ENCODE measurements at regions not wholly inside any gene's neighbourhood (a gene's known extent, or its start where the extent isn't known, plus 50 kb on each side); places are given as distances from the start of the nearest gene placed in this dataset.

GRCh38 chr10:9275861-9276260 is 1221.4 kb downstream of the GATA3 start:
- no peak overlapping the region for H3K9ac ChIP-seq (ENCODE audit: low read length)
- no peak overlapping the region for H4K8ac ChIP-seq (ENCODE audit: low read depth, low read length)
- no peak overlapping the region for H3K27ac ChIP-seq (ENCODE audit: low read depth, low read length)
- no peaks in the 10 kb centered on the region for H3K4me1 ChIP-seq (ENCODE audit: control insufficient read depth in 1 of 2, insufficient read depth in 2 of 2, low read length in 2 of 2)
- no peak overlapping the region for H2AFZ ChIP-seq (ENCODE audit: insufficient read depth, low read length, poor library complexity)
- H3K18ac ChIP-seq (ENCODE audit: low read length), result no peak overlapping the region
- no peak overlapping the region for H3K23ac ChIP-seq (ENCODE audit: low read length)
- no peak overlapping the region for H2BK5ac ChIP-seq (ENCODE audit: low read depth, low read length, poor library complexity)
- no peak overlapping the region for H3K4me2 ChIP-seq (ENCODE audit: low read length)
- no peak overlapping the region for H2BK120ac ChIP-seq (ENCODE audit: insufficient read depth, low read length, poor library complexity)
- H2BK12ac ChIP-seq (ENCODE audit: low read length), result no peak overlapping the region
- no peak for DNase-seq
- H3K27me3 ChIP-seq (ENCODE audit: insufficient read depth, low read length), result no peaks in the 10 kb centered on the region
- no peak overlapping the region for H3K14ac ChIP-seq (ENCODE audit: low read length)
- H4K12ac ChIP-seq (ENCODE audit: low read depth, low read length), result no peak overlapping the region
- H2AK5ac ChIP-seq (ENCODE audit: low read length), result no peak overlapping the region
- peaks cover 2% of the 10 kb centered on the region for H3K9me3 ChIP-seq (ENCODE audit: insufficient read depth, low read depth, low read length)
- H3K4me3 ChIP-seq (ENCODE audit: low read depth, low read length), result no peak overlapping the region
- no peaks in the 10 kb centered on the region for H3K36me3 ChIP-seq (ENCODE audit: control insufficient read depth in 1 of 2, insufficient read depth in 2 of 2, low read length in 2 of 2)
- no peaks in the 10 kb centered on the region for H3K79me1 ChIP-seq (ENCODE audit: low read length)
- H3K79me2 ChIP-seq (ENCODE audit: control insufficient read depth, insufficient read depth, low read length, poor library complexity), result no peaks in the 10 kb centered on the region
- no peak overlapping the region for H3K4ac ChIP-seq (ENCODE audit: low read depth, low read length)
- no peak overlapping the region for H4K91ac ChIP-seq (ENCODE audit: low read depth, low read length)
- WGBS (ENCODE audit: extremely low coverage, insufficient coverage, insufficient read length), result no CpG with 5 or more reads among the region's 2 CpGs

- Histone ChIP-seq H4K8ac (ENCODE audit: low read depth, low read length) (no peak overlapping the region), H3K79me2 (ENCODE audit: control insufficient read depth, insufficient read depth, low read length, poor library complexity) (no peaks in the 10 kb centered on the region), H2AK5ac (ENCODE audit: low read length) (no peak overlapping the region), H3K4me2 (ENCODE audit: low read length) (no peak overlapping the region), H3K23ac (ENCODE audit: low read length) (no peak overlapping the region), H3K4ac (ENCODE audit: low read depth, low read length) (no peak overlapping the region), H2BK12ac (ENCODE audit: low read length) (no peak overlapping the region), H3K14ac (ENCODE audit: low read length) (no peak overlapping the region), H4K12ac (ENCODE audit: low read depth, low read length) (no peak overlapping the region), H2AFZ (ENCODE audit: insufficient read depth, low read length, poor library complexity) (no peak overlapping the region), H3K4me1 (ENCODE audit: control insufficient read depth in 1 of 2, insufficient read depth in 2 of 2, low read length in 2 of 2) (no peaks in the 10 kb centered on the region), H3K27ac (ENCODE audit: low read depth, low read length) (no peak overlapping the region), H2BK120ac (ENCODE audit: insufficient read depth, low read length, poor library complexity) (no peak overlapping the region), H4K91ac (ENCODE audit: low read depth, low read length) (no peak overlapping the region), H3K18ac (ENCODE audit: low read length) (no peak overlapping the region), H3K79me1 (ENCODE audit: low read length) (no peaks in the 10 kb centered on the region), H3K4me3 (ENCODE audit: low read depth, low read length) (no peak overlapping the region), H3K9me3 (ENCODE audit: insufficient read depth, low read depth, low read length) (no peaks in the 10 kb centered on the region), H3K36me3 (ENCODE audit: control insufficient read depth in 1 of 2, insufficient read depth in 2 of 2, low read length in 2 of 2) (no peaks in the 10 kb centered on the region), H3K27me3 (ENCODE audit: insufficient read depth, low read length) (no peaks in the 10 kb centered on the region), H2BK5ac (ENCODE audit: low read depth, low read length, poor library complexity) (no peak overlapping the region), H3K9ac (ENCODE audit: low read length) (no peak overlapping the region)
- WGBS (ENCODE audit: extremely low coverage, insufficient coverage, insufficient read length), result no CpG with 5 or more reads among the region's 7 CpGs
- DNase-seq, result peak in 1 of 2 donors; percentile 42
Observed at GRCh38 chr10:9285690-9286089, 1231.2 kb downstream of the GATA3 start.

- Histone ChIP-seq H3K23ac (ENCODE audit: low read length) (no peak overlapping the region), H3K14ac (ENCODE audit: low read length) (no peak overlapping the region), H4K91ac (ENCODE audit: low read depth, low read length) (no peak overlapping the region), H3K36me3 (ENCODE audit: control insufficient read depth in 1 of 2, insufficient read depth in 2 of 2, low read length in 2 of 2) (no peaks in the 10 kb centered on the region), H3K9ac (ENCODE audit: low read length) (no peak overlapping the region), H3K18ac (ENCODE audit: low read length) (no peak overlapping the region), H4K8ac (ENCODE audit: low read depth, low read length) (no peak overlapping the region), H2BK120ac (ENCODE audit: insufficient read depth, low read length, poor library complexity) (no peak overlapping the region), H3K4ac (ENCODE audit: low read depth, low read length) (no peak overlapping the region), H3K27me3 (ENCODE audit: insufficient read depth, low read length) (no peaks in the 10 kb centered on the region), H2BK12ac (ENCODE audit: low read length) (no peak overlapping the region), H2AK5ac (ENCODE audit: low read length) (no peak overlapping the region), H3K4me3 (ENCODE audit: low read depth, low read length) (no peak overlapping the region), H2AFZ (ENCODE audit: insufficient read depth, low read length, poor library complexity) (no peak overlapping the region), H3K27ac (ENCODE audit: low read depth, low read length) (no peak overlapping the region), H3K79me1 (ENCODE audit: low read length) (no peaks in the 10 kb centered on the region), H3K9me3 (ENCODE audit: insufficient read depth, low read depth, low read length) (no peaks in the 10 kb centered on the region), H3K4me2 (ENCODE audit: low read length) (no peak overlapping the region), H2BK5ac (ENCODE audit: low read depth, low read length, poor library complexity) (no peak overlapping the region), H3K4me1 (ENCODE audit: control insufficient read depth in 1 of 2, insufficient read depth in 2 of 2, low read length in 2 of 2) (no peaks in the 10 kb centered on the region), H3K79me2 (ENCODE audit: control insufficient read depth, insufficient read depth, low read length, poor library complexity) (no peaks in the 10 kb centered on the region), H4K12ac (ENCODE audit: low read depth, low read length) (no peak overlapping the region)
- no peak for DNase-seq
- WGBS (ENCODE audit: extremely low coverage, insufficient coverage, insufficient read length), result no CpG with 5 or more reads among the region's 1 CpG
Observed at GRCh38 chr10:9289811-9290210, 1235.3 kb downstream of the GATA3 start.

GRCh38 chr10:9291081-9291480 is 1236.6 kb downstream of the GATA3 start:
- Histone ChIP-seq H3K27ac (ENCODE audit: low read depth, low read length) (no peak overlapping the region), H3K9ac (ENCODE audit: low read length) (no peak overlapping the region), H2AK5ac (ENCODE audit: low read length) (no peak overlapping the region), H3K9me3 (ENCODE audit: insufficient read depth, low read depth, low read length) (no peaks in the 10 kb centered on the region), H3K36me3 (ENCODE audit: control insufficient read depth in 1 of 2, insufficient read depth in 2 of 2, low read length in 2 of 2) (no peaks in the 10 kb centered on the region), H3K4me3 (ENCODE audit: low read depth, low read length) (no peak overlapping the region), H3K14ac (ENCODE audit: low read length) (no peak overlapping the region), H3K4me2 (ENCODE audit: low read length) (no peak overlapping the region), H3K79me2 (ENCODE audit: control insufficient read depth, insufficient read depth, low read length, poor library complexity) (no peaks in the 10 kb centered on the region), H2BK5ac (ENCODE audit: low read depth, low read length, poor library complexity) (no peak overlapping the region), H4K12ac (ENCODE audit: low read depth, low read length) (no peak overlapping the region), H3K23ac (ENCODE audit: low read length) (no peak overlapping the region), H2BK120ac (ENCODE audit: insufficient read depth, low read length, poor library complexity) (no peak overlapping the region), H3K27me3 (ENCODE audit: insufficient read depth, low read length) (no peaks in the 10 kb centered on the region), H3K4ac (ENCODE audit: low read depth, low read length) (no peak overlapping the region), H2BK12ac (ENCODE audit: low read length) (no peak overlapping the region), H4K91ac (ENCODE audit: low read depth, low read length) (no peak overlapping the region), H4K8ac (ENCODE audit: low read depth, low read length) (no peak overlapping the region), H3K4me1 (ENCODE audit: control insufficient read depth in 1 of 2, insufficient read depth in 2 of 2, low read length in 2 of 2) (no peaks in the 10 kb centered on the region), H3K18ac (ENCODE audit: low read length) (no peak overlapping the region), H3K79me1 (ENCODE audit: low read length) (no peaks in the 10 kb centered on the region), H2AFZ (ENCODE audit: insufficient read depth, low read length, poor library complexity) (no peak overlapping the region)
- peak in 1 of 2 donors; percentile 24 for DNase-seq
- no CpG with 5 or more reads among the region's 1 CpG for WGBS (ENCODE audit: extremely low coverage, insufficient coverage, insufficient read length)
